MM.1S (cell line): ENCODE measurements at regions not wholly inside any gene's neighbourhood (a gene's known extent, or its start where the extent isn't known, plus 50 kb on each side); places are given as distances from the start of the nearest gene placed in this dataset.

Source experiments
- EZH2phosphoT487 ChIP-seq: fragments of 300-600 bp; sonication (generic); IDR thresholded peaks from 2 replicates; pipeline ENCODE4 v1.6.1; 2018; ENCODE audit warnings: antibody characterized with exemption, low read length
- TF ChIP-seq, protein P1 (sequence below): fragments of 300-600 bp; sonication (generic); IDR thresholded peaks from 2 replicates; pipeline ENCODE4 v1.5.1; 2016; ENCODE audit warnings: antibody characterized with exemption, low read length, mixed read lengths

DNA sequence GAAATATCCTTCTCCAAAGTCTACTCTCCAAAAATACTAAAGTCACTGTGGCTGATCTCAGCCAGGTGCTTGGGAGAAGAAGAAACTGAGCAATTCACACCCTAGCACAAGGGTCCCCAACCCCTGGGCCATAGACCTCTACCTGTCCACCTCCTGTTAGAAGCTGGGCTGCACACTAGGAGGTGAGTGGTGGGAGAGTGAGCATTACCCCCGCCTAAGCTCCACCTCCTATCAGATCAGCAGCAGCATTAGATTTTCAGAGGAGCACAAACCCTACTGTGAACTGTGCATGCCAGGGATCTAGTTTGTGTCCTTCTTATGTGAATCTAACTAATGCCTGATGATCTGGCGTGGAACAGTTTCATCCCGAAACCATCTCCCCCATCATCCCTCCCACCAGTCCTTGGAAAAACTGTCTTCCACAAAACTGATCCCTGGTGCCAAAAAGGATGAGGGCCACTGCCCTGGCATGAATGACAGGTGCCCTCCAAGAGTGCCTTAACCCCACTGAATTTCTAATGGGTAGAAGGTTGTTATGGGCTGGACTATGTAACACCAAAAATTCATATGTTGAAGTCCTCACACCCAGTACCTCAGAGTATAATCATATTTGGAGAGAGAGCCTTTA lies 109.2 kb upstream of the CDYL start:
- TF ChIP-seq, protein P1, sequence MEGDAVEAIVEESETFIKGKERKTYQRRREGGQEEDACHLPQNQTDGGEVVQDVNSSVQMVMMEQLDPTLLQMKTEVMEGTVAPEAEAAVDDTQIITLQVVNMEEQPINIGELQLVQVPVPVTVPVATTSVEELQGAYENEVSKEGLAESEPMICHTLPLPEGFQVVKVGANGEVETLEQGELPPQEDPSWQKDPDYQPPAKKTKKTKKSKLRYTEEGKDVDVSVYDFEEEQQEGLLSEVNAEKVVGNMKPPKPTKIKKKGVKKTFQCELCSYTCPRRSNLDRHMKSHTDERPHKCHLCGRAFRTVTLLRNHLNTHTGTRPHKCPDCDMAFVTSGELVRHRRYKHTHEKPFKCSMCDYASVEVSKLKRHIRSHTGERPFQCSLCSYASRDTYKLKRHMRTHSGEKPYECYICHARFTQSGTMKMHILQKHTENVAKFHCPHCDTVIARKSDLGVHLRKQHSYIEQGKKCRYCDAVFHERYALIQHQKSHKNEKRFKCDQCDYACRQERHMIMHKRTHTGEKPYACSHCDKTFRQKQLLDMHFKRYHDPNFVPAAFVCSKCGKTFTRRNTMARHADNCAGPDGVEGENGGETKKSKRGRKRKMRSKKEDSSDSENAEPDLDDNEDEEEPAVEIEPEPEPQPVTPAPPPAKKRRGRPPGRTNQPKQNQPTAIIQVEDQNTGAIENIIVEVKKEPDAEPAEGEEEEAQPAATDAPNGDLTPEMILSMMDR, result no peak
- TF ChIP-seq EZH2phosphoT487, result no peak
